Thyroid gland (tissue), 4 donors: ENCODE measurements at regions not wholly inside any gene's neighbourhood (a gene's known extent, or its start where the extent isn't known, plus 50 kb on each side); places are given as distances from the start of the nearest gene placed in this dataset.
A peak's percentile ranks its signal among the peaks of the same experiment; 100 is the strongest.

ENCODE experiments used
- DNase-seq, 2 donors: peaks; one replicate each; pipeline ENCODE4 v3.0.0-alpha.2; 2019
- H3K27ac ChIP-seq, 3 donors: fragments of 200-600 bp; sonication (generic); 1 replicate in 2 of 3; 2 replicates in 1 of 3; pipeline ENCODE4 v1.5.1; 2016 to 2019; ENCODE audit warnings: mild to moderate bottlenecking in 1 of 3, moderate library complexity in 1 of 3
- H3K27me3 ChIP-seq: fragments of 200-600 bp; sonication (generic); one replicate; pipeline ENCODE4 v1.5.1; 2019
- H3K36me3 ChIP-seq, 2 donors: fragments of 200-600 bp; sonication (generic); one replicate each; pipeline ENCODE4 v1.5.1; 2016 to 2019
- H3K4me1 ChIP-seq, 2 donors: fragments of 200-600 bp; sonication (generic); one replicate each; pipeline ENCODE4 v1.5.1; 2017 to 2019
- H3K4me3 ChIP-seq, 3 donors: fragments of 200-600 bp; sonication (generic); replicated peaks in 1 of 3; 1 replicate in 2 of 3; 2 replicates in 1 of 3; pipeline ENCODE4 v1.5.1; 2016; ENCODE audit warnings: mild to moderate bottlenecking in 1 of 3
- H3K9me3 ChIP-seq: fragments of 200-600 bp; sonication (generic); one replicate; pipeline ENCODE4 v1.5.1; 2017
- CTCF ChIP-seq, 6 experiments: fragments of 200-600 bp in 3 of 6; fragments of 450-650 bp in 3 of 6; sonication (generic) in 3 of 6; IDR thresholded peaks; one replicate each; pipeline ENCODE4 v1.5.1; 2016 to 2019; ENCODE audit warnings: antibody characterized with exemption in 6 of 6, mild to moderate bottlenecking in 2 of 6, inconsistent platforms in 1 of 6, moderate library complexity in 1 of 6
- POLR2A ChIP-seq, 2 donors: fragments of 450-650 bp; IDR thresholded peaks; one replicate each; pipeline ENCODE4 v1.6.1; 2017; ENCODE audit warnings: antibody characterized with exemption in 2 of 2, mild to moderate bottlenecking in 2 of 2, moderate library complexity in 1 of 2
- WGBS, 2 donors: methylation state at CpG; one replicate each; pipeline ENCODE4 v1.1.5; 2017; 5-methylcytosine and 5-hydroxymethylcytosine counted together
- intact Hi-C: fragments of 100-400 bp; cut with DNase I; formaldehyde crosslinking; loops from one replicate; pipeline ENCODE4 v1.15.1; 2023

GRCh38 chr5:54704333-54704732 is 186.8 kb downstream of the SNX18 start:
- H3K36me3 ChIP-seq = no peaks in the 10 kb centered on the region
- no peak for DNase-seq
- intact Hi-C loops = no loop called here
- no peaks in the 10 kb centered on the region for H3K27me3 ChIP-seq
- no peak overlapping the region for H3K27ac ChIP-seq
- no peak overlapping the region for H3K4me3 ChIP-seq
- H3K9me3 ChIP-seq = no peaks in the 10 kb centered on the region
- no peaks in the 10 kb centered on the region for H3K4me1 ChIP-seq
- 73 to 83% methylated on average over 1 of the region's 1 CpG for WGBS, 2 donors
- no peak for TF ChIP-seq POLR2A (IDR thresholded peaks at IDR 0.05)
- TF ChIP-seq CTCF (IDR thresholded peaks at IDR 0.05) = no peak

- Histone ChIP-seq H3K27ac (no peak overlapping the region), H3K4me1 (no peaks in the 10 kb centered on the region), H3K27me3 (no peaks in the 10 kb centered on the region), H3K4me3 (no peak overlapping the region), H3K36me3 (no peaks in the 10 kb centered on the region), H3K9me3 (no peaks in the 10 kb centered on the region)
- no peak for DNase-seq
- 76 to 81% methylated on average over 10 of the region's 10 CpGs for WGBS, 2 donors
- TF ChIP-seq CTCF (IDR thresholded peaks at IDR 0.05) = no peak
- TF ChIP-seq POLR2A (IDR thresholded peaks at IDR 0.05) = no peak
- intact Hi-C loops = no loop called here
Measured at GRCh38 chr5:54703565-54704255, 186.2 kb downstream of the SNX18 start.

GRCh38 chr5:54703133-54703532 is 185.6 kb downstream of the SNX18 start:
- H3K4me1 ChIP-seq = no peaks in the 10 kb centered on the region
- H3K27me3 ChIP-seq = no peaks in the 10 kb centered on the region
- H3K36me3 ChIP-seq = no peaks in the 10 kb centered on the region
- no peak overlapping the region for H3K27ac ChIP-seq
- 56 to 66% methylated on average over 2 of the region's 2 CpGs for WGBS, 2 donors
- no peak for DNase-seq
- intact Hi-C loops = no loop called here
- H3K4me3 ChIP-seq = no peak overlapping the region
- no peaks in the 10 kb centered on the region for H3K9me3 ChIP-seq
- TF ChIP-seq CTCF (IDR thresholded peaks at IDR 0.05) (no peak), POLR2A (IDR thresholded peaks at IDR 0.05) (no peak)

GRCh38 chr5:54702470-54702869 is 184.9 kb downstream of the SNX18 start:
- no peak overlapping the region for H3K27ac ChIP-seq
- H3K4me1 ChIP-seq = no peaks in the 10 kb centered on the region
- 64 to 75% methylated on average over 1 of the region's 1 CpG for WGBS, 2 donors
- H3K9me3 ChIP-seq = no peaks in the 10 kb centered on the region
- H3K4me3 ChIP-seq = no peak overlapping the region
- no peak for DNase-seq
- no peaks in the 10 kb centered on the region for H3K27me3 ChIP-seq
- no peaks in the 10 kb centered on the region for H3K36me3 ChIP-seq
- intact Hi-C loops = no loop called here
- no peak for TF ChIP-seq POLR2A (IDR thresholded peaks at IDR 0.05)
- TF ChIP-seq CTCF (IDR thresholded peaks at IDR 0.05) = no peak

- no peaks in the 10 kb centered on the region for H3K36me3 ChIP-seq
- peaks cover 0 to 6% of the 10 kb centered on the region in 2 donors for H3K4me1 ChIP-seq
- no peak for TF ChIP-seq CTCF (IDR thresholded peaks at IDR 0.05)
- no peak for TF ChIP-seq POLR2A (IDR thresholded peaks at IDR 0.05)
- intact Hi-C loops = no loop called here
- H3K27ac ChIP-seq = no peak overlapping the region
- H3K4me3 ChIP-seq = no peak overlapping the region
- DNase-seq = peak; percentile 54 to 65
- H3K9me3 ChIP-seq = no peaks in the 10 kb centered on the region
- H3K27me3 ChIP-seq = no peaks in the 10 kb centered on the region
- WGBS, 2 donors = 79 to 85% methylated on average over 5 of the region's 5 CpGs
Measured at GRCh38 chr5:54700986-54701578, 183.5 kb downstream of the SNX18 start.
